Dedifferentiated amniotic fluid mesenchymal stem cell (primary cell): ENCODE measurements at regions not wholly inside any gene's neighbourhood (a gene's known extent, or its start where the extent isn't known, plus 50 kb on each side); places are given as distances from the start of the nearest gene placed in this dataset.
"Not testable (repeated sequence)": the region's sequence is repeated elsewhere in the genome, so short reads cannot be mapped to it uniquely, and the experiment has no call there.

Source experiments
- DNase-seq: peaks from one replicate; pipeline ENCODE4 v3.0.0-alpha.2; 2016; ENCODE audit errors: extremely low spot score

DNA sequence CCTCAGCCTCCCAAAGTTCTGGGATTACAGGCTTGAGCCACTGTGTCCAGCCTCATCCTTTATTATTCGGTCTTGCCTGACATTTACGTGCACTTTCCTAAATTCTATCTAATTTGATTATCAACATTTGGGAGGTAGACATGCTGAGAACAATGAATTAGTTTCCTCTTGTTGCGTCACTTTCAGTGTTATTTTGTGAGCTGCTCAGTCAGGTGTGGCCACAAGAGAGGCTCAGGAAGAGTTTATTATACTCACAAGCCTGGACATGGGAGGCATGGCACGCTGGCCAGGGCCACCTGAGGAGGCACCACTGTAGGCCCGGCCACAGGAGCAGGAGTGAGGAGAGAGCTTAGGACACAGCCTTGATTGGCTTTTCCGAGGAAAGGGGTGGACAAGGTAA lies 59.7 kb upstream of the RBFOX2 start:
- DNase-seq = no peak

DNA sequence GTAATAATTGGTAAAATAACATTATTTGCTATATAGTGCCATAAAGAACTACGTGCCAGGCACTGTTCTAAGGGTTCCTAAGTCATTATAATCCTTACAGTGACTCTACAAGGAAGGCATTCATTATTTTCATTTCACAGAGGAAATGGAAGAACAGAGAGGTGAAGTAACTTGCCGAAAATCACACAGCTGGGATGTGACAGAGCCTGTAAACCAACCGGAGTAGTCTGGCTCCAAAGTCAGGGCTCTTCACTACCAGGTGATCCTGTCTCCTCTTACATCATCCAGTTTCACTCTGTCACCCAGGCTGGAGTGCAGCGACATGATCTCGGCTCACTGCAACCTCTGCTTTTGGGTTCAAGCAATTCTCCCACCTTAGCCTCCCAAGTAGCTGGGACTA lies 59.2 kb upstream of the RBFOX2 start:
- no peak for DNase-seq

DNA sequence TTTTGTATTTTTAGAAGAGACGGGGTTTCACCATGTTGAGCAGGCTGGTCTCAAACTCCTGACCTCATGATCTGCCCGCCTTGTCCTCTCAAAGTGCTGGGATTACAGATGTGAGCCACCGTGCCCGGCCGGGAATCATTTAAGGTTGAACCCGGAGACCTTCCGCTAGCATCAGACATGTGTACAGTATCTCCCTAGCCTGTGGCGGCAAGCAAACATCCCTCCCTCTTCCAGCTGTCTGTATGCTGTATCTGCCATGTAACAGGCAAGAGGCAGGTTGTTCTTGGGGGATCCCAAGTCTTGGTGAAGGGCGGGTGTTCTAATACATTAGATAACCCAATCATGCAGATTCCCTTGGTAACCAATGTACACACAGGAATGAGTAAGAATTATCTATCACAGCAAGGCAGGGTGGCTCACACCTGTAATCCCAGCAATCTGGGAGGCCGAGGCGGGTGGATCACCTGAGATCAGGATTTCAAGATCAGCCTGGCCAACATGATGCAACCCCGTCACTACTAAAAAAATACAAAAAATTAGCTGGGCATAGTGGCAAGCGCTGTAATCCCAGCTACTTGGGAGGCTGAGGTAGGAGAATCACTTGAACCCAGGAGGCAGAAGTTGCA lies 58.1 kb upstream of the RBFOX2 start:
- no peak for DNase-seq

DNA sequence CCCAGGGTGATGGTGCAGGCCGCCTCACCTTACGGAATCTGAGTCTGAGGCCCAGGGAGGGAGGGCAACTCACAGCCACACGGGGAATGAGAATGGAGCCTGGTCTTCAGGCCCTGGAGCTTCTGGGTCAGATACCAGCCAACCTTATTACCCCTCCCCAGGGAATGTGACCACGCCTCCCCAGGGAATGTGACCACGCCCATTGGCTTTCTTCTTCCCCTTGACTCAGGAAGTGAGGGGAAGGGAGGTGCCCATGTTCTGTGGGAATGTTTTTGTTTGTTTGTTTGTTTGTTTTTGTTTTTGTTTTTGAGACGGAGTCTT lies 57.5 kb upstream of the RBFOX2 start:
- DNase-seq = no peak

DNA sequence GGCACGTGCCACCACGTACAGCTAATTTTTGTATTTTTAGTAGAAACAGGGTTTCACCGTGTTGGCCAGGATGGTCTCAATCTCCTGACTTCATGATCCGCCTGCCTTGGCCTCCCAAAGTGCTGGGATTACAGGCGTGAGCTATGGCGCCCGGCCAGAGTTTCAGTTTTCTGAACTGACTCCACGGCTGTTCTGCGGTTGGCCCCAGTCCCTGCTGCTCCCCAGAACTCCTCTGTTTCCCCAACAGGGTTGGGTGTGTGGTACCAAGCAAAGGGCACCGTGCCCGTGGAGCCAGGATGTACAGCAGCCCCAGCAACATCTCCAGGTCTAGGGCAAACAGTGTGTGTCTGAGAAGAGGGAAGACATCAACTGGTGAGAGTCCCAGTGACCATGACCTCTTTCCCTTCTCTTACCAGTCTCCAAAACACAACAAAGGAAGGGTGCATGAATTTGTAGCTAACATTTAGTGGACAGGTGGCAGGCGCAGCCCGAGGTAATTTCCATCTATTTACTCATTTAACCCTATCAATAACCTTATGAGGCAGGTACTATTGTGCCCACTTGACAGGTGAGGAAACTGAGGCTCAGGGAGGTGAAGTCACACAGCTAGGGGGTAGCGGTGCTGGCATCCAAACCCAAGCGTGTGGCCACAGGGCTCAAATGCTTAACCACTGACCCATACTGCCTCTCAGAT lies 57.0 kb upstream of the RBFOX2 start:
- no peak for DNase-seq

DNA sequence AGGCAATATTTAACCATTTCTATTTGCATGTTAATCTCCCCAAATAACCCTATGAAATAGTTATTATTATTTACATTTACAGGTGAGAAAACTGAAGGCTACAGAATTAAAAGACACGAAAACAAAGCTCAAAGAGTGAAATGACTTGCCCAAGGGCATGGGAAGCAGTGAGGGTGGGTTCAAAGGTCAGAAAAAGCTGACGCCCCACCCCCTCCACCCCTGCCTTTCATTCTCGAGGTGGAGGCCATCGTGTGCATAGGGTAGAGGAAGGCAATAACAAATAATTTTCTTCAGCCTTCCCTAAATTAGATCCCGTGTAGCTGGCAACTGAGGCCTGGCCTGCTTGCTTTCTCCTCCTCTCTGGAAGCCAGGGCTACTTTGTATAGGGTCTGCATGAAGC lies 56.1 kb upstream of the RBFOX2 start:
- no peak for DNase-seq

DNA sequence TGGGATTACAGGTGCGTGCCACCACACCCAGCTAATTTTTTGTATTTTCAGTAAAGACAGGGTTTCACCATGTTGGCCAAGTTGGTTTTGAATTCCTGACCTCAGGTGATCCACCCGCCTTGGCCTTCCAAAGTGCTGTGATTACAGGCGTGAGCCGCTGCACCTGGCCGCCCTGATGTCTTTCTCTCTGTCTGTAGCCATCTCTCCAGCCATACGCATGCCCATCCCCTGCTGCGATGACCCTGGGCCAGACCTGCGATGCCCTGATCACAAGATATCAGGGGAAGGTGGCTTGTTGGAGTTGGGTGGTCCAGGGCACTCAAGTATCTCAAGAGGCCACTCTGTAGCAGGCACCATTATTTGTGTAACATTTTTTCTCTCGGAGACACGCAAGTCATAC lies 54.4 kb upstream of the RBFOX2 start:
- no peak for DNase-seq

DNA sequence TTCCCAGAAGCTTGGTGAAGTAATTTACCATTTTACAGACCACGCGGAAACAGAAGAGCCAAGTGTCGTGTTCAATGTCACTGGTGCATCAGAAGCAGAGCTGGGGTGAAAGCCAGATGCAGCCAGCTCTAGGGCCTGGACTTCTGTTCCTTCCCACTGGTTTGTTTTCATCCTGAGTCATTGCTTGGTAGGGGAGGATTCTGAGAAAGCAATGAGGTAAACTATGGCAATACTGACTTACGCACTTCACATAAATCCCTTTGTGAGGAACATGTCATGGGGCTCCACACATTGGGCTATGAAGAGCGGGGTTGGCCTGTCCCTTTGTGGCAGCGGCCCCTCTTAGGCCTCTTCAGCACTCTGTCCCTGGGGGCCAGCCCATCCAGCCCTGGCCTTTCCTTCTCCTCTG lies 52.4 kb upstream of the RBFOX2 start:
- DNase-seq = peak; percentile 89

DNA sequence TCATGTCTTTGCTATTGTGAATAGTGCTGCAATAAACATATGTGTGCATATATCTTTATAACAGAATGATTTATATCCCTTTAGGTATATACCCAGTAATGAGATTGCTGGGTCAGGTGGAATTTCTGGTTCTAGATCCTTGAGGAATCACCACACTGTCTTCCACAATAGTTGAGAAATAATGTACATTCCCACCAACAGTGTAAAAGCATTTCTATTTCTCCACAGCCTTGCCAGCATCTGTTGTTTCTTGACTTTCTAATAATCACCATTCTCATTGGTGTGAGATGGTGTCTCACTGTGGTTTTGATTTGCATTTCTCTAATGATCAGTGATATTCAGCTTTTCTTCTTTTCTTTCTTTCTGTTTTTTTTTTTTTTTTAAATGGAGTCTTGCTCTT lies 51.7 kb upstream of the RBFOX2 start:
- not testable (repeated sequence) for DNase-seq

DNA sequence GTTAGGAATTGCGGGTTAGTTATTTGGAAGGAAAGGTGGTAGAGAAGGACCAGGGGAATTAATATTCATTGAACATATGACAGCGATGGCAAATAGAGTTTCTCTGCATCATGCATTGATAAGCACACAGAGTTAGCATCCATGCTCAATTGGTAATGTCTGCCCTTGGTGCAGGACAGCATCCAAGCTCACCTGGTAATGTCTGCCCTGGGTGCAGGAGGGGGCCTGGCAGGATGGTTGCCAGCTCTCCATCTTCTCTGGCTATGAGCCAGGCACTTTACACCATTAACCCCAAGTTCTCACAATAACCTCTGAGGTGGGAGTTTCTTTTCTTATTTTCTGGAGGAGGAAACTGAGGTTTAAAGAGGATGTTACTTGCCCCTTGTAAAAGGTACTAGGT lies 50.4 kb upstream of the RBFOX2 start:
- no peak for DNase-seq
